ENCODE measurements at regions not wholly inside any gene's neighbourhood (a gene's known extent, or its start where the extent isn't known, plus 50 kb on each side); places are given as distances from the start of the nearest gene placed in this dataset.
"Not testable (repeated sequence)": the region's sequence is repeated elsewhere in the genome, so short reads cannot be mapped to it uniquely, and the experiment has no call there.

DNA sequence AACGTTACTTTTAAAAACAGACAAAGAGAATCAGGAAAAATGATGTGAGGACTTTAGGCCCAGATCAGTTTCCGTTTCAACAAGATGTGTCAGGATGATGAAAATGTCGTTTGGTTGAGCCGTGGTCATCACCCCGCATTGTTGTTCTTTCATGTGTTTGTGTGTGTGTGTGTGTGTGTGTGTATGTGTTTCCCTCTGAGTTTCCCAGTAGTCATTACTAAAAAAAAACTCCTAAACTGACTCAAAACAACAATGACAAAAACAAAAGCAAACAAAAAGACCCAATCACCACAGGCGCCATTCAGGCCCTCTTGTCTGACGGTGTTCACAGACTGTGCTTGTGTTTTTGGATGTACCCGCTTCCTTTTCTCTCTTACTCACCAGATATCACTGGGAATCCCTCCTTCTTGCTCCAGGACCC is 210.6 kb upstream of the PLGLB2 start:
- not testable (repeated sequence) for DNase-seq (ENCODE audit: low read depth); H3K4me3 ChIP-seq (ENCODE audit: low read depth, low read length)

DNA sequence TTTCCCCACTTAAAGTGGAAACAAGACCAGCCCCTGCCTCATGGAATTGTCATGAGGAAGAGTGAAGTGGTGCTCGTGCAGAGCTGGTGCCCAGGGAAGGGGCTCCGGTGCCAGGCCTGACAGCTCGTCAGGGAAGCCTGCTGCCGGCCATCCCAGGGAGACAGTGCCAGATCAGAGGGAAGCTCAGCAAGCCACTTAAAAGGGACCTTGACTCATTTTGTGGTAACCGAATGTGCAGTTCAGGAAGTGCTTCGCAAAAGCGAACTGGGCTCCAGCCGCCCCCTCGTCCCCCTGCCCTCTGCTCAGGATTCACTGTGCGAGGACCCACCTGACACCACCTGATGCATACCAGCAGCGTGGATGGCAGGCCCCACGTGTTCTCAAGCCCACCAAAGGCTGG is 209.6 kb upstream of the PLGLB2 start:
- H3K4me3 ChIP-seq (ENCODE audit: low read depth, low read length); DNase-seq (ENCODE audit: low read depth): not testable (repeated sequence)

DNA sequence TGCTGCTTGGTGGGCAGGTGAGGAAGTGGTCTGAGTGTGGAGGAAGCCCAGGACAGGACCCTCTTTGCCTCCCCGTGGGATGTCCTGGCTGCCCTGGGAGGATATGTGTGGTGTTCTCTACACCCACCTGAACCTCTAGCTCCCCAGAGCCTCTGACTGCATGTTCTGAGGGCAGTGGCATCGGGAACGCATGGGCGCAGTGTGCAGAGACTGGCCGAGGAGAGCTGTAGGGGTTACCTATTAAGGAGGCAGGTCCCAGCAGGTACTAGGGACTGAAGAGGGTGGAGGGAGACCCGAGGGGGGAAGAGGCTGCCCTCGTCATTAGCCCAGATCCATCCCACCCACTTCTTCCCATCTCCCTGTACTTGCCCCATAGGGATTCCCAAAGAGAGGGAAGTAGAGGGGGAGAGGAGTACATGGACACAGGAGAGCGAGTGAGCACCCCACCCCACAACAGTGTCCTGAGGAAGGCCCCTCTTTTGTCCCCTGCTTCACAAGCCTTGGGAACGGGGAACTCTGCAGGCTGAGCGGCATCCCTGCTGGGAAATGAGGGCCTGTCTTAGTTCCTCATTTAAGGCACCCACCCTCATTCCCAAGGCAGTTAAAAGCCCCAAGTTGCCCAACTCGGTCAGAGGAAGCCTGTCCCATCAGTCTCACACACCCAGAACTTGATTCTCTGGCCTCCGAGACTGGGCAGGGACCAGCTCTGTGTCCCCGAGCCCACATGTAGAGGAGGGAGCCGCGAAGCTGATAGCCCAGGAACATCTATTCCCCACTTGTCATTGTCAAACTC is 208.5 kb upstream of the PLGLB2 start:
- DNase-seq (ENCODE audit: low read depth); H3K4me3 ChIP-seq (ENCODE audit: low read depth, low read length): not testable (repeated sequence)

DNA sequence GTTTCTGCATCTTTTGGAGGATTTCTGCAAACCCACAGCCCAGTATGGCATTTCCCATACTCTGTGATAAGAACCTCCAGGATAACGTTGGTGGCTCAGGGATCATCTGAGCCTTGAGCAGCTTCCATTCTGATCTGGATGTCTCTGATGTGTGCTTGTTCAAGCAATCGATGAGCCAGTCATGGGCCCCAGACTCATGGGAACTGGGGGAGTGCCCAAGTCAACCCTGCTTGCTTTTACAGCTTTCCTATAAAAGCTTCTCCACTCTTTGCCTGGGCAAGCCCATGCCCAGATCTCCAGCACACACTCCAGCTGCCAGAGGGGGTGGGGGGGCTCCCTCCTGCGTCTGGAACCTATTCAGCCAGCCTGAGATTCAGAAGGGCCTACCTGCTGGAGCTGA is 207.6 kb upstream of the PLGLB2 start:
- not testable (repeated sequence) for H3K4me3 ChIP-seq (ENCODE audit: low read depth, low read length); DNase-seq (ENCODE audit: low read depth)

DNA sequence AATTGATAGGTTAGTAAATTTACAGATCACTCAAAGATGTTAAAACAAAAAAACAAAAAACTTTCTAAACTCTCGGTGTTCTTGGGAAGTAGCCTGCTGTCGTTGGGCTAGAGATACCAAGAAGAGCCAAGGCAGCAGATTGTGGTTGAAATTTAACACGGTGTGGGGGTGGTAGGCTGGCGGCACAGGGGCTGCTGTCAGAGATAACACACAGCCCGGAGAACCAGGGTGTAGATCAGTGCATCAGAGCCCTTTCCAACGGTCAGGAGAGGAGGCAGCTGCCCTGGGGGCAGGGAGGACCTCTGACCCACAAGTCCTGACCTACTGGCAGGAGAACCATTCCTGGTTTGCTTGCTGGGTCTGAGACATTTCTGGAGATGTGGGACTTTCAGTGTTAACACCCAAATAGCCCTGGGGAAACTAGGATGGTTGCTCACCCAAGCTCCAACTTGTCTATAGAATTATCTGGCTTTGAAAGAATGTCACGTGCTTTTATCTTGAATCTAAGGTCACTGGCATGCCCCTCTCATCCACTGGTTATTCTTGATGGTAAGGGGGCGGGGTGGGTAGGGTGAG is 205.2 kb upstream of the PLGLB2 start:
- not testable (repeated sequence) for H3K4me3 ChIP-seq (ENCODE audit: low read depth, low read length)
- DNase-seq (ENCODE audit: low read depth), result peak; percentile 48

DNA sequence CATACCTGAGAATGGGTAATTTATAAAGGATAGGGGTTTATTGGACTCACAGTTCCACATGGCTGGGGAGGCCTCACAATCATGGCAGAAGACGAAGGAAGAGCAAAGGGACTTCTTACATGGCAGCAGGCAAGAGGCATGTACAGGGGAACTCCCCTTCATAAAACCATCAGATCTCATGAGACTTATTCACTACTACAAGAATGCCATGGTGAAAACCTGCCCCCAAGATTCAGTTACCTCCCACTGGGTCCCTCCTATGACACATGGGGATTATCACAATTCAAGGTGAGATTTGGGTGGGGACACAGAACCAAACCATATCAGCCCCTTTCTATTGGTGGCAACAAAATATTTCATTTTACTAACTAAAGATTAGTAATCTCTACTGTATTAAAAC is 204.1 kb upstream of the PLGLB2 start:
- DNase-seq (ENCODE audit: low read depth); H3K4me3 ChIP-seq (ENCODE audit: low read depth, low read length): not testable (repeated sequence)

DNA sequence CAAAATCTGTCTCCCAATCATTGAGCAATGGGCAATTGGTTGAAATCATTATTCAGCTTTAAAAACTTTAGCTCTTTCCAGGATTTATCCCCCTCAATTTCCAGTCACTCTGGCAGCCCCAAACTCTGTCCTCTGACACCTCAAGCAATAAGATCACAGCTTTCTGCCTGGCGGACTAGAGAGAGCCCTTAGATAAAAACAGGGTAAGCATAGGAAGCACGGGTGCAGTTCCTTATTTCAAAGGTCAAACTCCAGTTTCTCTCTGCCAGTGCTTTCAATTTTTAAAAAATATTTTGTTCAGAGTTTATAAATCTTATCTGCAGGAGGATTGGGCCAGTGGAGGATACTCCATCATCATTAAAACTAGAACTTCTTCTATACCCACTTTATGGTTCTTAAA is 200.8 kb upstream of the PLGLB2 start:
- H3K4me3 ChIP-seq (ENCODE audit: low read depth, low read length); DNase-seq (ENCODE audit: low read depth): not testable (repeated sequence)

DNA sequence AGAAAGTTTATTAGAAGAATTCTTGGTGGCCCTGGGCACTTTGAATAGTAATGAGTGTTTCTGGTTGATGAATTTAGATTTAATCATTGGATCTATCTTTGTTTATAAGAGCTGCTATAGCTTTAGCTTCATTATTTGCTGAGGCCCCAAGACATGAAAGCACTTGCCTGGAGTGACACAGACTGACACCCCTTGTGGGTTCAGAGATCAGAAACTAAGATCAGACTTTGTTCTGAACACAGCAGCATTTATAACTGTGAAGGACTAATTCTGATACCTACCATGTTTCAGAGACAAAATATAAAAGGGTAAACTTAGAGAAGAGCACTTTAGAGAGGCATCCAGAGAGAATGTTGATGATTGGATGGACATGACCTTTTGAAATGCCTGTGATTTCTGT is 199.9 kb upstream of the PLGLB2 start:
- H3K4me3 ChIP-seq (ENCODE audit: low read depth, low read length); DNase-seq (ENCODE audit: low read depth): not testable (repeated sequence)

DNA sequence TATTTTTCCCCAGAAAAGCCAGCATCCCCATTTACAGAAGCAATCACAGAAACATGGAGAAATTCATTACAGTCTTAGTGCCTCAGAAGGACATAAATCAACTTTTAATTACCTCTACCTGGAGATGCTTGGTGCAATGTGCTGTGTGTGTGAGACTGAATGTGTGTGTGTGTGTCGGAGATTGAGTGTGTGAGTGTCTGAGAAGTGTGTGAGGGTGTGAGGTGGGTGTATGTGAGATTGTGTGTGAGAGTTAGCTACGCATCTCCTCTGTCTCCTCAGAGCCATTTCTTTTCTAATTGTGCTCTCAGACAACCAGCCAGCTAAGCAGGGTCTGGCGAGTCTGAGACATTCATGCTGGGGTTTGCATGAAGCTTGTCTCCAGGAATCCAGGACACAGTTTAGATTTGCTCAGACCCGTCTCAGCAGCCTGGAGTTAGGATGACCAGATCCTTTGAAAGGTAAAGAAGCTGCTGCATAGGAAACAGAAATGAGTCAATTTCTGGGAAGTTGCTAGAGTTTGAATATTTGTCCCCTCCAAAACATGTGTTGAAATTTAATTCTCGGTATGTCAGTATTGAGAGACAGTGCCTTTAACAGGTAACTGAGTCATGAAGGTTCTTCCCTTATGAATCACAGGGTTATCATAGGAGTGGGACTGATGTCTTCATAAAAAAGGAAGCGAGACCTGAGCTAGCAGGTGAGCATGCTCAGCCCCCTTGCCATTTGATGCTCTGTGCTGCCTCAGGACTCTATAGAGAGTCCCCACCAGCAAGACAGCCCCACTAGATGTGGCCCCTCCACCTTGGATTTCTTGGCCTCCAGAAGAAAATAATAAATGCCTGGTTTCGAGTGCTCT is 199.0 kb upstream of the PLGLB2 start:
- not testable (repeated sequence) for H3K4me3 ChIP-seq (ENCODE audit: low read depth, low read length); DNase-seq (ENCODE audit: low read depth)

DNA sequence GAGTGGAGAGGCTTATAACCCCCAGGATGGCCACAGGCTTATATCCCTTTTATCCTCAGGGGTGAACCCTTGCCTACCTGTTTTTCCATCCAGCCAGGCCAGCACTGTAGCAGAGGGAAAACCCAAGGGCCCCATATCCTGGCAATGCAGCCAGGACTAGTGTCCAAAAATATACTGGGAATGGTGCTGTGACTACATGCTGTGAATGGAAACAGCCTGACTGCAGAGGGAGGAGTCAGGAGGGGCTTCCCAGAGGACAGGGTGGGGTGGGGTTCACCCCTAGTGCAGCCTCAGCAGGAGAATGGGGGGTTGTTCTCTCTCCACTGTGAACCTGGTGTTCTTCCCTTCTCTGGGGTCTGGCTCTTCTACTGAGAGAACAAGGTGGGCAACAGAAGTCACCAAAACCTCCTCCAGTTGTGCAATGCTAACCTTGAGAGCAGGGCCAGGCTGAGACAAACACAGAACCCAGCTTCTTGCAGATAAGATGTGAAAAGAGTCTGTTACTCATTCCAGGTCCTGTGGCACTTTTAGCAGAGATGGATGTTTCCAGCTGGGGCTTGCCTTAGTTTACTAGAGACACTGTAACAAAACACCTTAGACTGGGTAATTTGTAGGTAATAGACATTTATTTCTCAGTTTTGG is 198.2 kb upstream of the PLGLB2 start:
- not testable (repeated sequence) for DNase-seq (ENCODE audit: low read depth); H3K4me3 ChIP-seq (ENCODE audit: low read depth, low read length)

DNA sequence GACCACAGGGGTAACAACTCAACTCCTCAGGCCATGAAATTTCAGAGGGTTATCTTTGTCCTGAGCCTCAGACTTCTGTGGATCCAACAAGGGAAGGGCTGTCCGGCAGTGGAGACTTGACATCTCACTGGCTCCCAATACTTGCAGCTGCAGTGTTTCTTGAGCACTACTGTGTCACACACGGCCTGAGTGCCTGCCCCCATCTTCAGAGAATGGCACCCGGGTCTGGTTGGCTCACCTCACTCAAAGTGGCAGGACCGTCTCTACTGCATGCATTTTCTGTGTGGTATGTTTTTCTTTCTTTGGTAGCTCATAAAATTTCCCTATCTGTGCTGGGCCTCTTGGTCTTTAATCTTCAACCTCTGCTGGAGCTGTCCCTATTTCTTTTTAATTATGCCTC is 193.2 kb upstream of the PLGLB2 start:
- DNase-seq (ENCODE audit: low read depth); H3K4me3 ChIP-seq (ENCODE audit: low read depth, low read length): not testable (repeated sequence)

DNA sequence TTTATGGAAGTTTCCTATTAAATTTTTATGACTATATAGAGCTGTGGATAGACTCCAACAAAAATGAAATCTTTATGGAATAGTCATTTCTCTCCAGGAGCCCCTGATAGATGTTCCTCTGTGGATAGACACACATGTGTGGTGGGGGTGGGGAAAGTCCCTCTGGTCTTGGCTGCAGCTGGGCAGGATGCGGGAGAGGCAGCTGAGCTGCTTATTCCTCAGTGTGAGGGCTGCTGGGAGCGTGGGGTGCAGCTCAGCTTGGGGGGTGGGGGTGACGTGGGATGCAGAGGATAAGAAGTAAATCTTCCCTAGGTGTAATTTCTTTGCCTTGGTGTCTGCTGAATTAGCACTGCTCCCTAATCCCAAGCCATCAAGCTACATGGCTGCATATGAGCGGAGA is 192.8 kb upstream of the PLGLB2 start:
- DNase-seq (ENCODE audit: low read depth), result peak; percentile 6
- not testable (repeated sequence) for H3K4me3 ChIP-seq (ENCODE audit: low read depth, low read length)

DNA sequence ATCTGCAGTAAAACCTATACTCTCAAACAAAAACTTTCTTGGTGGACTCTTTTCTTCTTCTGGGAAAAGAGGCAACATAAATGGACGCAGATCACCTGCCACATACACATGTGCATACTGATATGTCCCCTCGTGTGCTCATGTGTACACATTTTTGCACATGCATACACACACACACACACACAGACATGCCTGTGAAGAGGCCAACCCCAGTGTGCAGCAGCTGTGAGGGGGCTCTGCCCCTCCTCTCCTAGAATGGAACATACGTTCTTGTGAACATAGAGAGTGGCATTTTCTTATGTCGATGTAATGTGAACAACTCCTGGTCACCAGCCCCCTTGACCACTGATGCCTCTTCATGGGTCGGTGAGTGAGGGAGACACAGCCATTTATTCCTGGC is 188.9 kb upstream of the PLGLB2 start:
- not testable (repeated sequence) for DNase-seq (ENCODE audit: low read depth); H3K4me3 ChIP-seq (ENCODE audit: low read depth, low read length)

DNA sequence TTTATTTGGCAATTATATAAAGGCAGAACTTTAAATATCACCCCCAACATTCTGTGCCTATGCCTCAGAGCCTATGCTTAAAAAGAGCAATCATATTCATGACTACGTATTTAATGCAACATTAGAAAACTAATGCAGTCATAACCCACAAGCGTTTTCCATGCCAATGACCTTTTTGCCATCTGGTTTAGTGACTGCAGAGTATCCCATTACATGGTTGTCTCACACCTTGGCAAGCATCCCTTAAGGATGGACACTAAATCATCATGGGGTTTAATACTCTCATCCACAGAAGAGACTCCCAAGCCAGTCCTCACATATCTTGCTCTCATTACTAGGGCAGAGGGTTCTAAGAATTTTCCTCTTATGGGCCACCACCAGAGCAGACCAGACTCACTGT is 188.2 kb upstream of the PLGLB2 start:
- DNase-seq (ENCODE audit: low read depth); H3K4me3 ChIP-seq (ENCODE audit: low read depth, low read length): not testable (repeated sequence)

DNA sequence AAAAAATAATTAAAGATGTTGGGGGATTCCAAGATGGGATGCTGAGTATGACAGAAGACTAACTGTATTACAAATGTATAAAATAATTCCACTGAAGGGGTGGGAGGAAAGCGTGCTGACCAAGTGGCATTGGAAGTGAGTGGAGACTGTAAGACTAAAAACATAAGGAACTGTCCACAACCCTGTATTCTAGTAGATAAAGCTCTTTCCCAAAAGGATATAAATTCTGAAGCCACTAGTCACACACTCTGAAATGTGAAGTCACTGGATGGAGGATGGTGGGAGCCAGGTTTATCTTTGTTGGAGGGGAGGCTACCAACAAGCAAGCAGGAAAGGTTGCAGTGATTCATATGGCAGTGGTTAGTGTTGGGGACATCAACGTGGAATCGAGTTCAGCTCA is 182.8 kb upstream of the PLGLB2 start:
- not testable (repeated sequence) for H3K4me3 ChIP-seq (ENCODE audit: low read depth, low read length); DNase-seq (ENCODE audit: low read depth)

DNA sequence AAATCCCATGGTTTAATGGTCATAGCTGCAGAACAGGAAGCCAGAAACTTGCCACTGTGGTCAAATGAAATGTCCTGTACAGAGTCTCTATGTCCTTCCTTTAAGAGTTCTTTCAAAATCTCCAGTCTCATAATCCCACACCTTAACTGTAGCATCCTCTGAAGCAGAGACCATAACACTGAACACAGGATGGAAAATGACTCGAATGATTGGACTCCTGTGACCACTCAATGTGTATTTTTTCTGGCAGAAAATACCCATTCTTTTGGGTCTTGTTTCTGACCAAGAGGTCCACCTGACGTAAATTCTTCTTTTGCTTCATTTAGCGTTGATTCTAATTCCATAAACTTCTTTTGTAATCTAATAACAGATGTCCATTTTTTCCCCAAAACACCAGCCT is 181.4 kb upstream of the PLGLB2 start:
- H3K4me3 ChIP-seq (ENCODE audit: low read depth, low read length); DNase-seq (ENCODE audit: low read depth): not testable (repeated sequence)

DNA sequence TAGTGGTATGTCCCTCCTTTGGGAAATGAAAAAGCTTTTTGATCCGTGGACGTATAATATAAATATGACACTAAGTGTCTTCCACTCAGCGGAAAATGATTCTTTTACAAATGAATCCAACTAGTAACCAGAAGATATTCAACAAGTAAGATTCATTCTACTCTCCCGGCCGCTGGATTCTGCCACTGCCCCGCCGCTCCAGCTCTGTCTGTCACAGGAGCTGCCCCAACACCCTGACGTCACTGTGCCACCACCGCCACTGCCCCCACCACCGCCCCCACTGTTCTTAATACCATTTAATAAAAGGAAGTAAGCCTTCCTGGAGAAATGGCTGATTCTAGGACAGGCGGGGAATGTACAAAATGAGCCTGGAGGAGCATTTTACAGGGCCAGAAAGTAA is 180.8 kb upstream of the PLGLB2 start:
- not testable (repeated sequence) for DNase-seq (ENCODE audit: low read depth)

DNA sequence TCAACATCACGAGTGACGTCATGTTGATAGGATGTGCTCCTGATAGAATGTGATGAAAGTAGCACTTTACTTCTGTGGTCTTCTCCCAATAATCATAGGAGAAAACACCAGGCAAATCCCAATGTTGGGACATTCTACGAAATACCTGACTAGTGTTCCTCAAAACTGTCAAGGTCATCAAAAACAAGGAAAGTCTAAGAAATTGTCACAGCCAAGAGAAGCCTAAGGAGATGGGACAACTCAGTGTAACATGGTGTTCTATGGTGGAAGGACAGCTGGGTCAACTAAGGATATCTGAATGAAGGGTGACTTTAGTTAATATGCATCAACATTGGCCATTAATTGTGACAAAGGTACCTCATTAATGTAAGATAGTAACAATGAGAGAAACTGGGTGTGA is 180.0 kb upstream of the PLGLB2 start:
- not testable (repeated sequence) for H3K4me3 ChIP-seq (ENCODE audit: low read depth, low read length); DNase-seq (ENCODE audit: low read depth)

More for the DNA sequence above, 180.8 kb upstream of the PLGLB2 start:
- not testable (repeated sequence) for H3K4me3 ChIP-seq (ENCODE audit: low read depth, low read length)

DNA sequence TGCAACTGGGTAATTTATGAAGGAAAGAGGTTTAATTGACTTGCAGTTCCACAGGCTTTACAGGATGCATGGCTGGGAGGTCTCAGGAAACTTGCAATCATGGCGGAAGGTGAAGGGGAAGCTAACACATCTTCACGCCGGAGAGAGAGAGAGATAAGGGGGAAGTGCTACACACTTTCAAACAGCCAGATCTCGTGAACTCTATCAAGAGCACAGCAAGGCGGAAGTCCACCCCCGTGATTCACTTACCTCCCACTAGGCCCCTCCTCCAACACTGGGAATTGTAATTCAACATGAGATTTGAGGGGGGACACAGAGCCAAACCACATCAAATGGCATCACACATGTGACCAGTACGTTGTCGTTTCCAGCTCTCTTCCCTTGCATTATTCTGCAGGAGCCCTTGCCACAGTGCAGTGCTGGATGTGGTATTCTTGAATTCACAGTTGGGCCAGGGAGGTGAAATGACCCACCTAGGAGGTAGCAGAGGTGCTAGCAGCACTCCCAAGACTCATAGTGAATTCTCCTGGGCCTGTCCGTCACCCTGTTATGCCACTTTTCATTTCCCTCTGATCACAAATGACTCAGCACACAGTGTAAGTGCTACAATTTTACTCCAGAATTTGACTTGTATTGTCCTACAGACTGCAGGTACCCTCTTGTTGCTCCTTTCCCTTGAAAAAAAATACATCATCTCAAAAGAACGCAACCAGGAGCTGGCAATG is 179.2 kb upstream of the PLGLB2 start:
- H3K4me3 ChIP-seq (ENCODE audit: low read depth, low read length); DNase-seq (ENCODE audit: low read depth): not testable (repeated sequence)
